K562 (cell line): ENCODE measurements at regions not wholly inside any gene's neighbourhood (a gene's known extent, or its start where the extent isn't known, plus 50 kb on each side); places are given as distances from the start of the nearest gene placed in this dataset.

ENCODE experiments used
- ATAC-seq: fragments of 200-7000 bp; cut with Tn5 transposase; 3 replicates; pipeline ENCODE4 v1.9.1; 2020; ENCODE audit warnings: moderate library complexity
- BruUV-seq: library from RNA; stranded (reverse); fragments of 400-500 nt; replicated peaks from 2 replicates; lab custom pipeline; 2021; lab: Mats Ljungman, UMichigan
- CTCF ChIA-PET: fragments of 300-600 bp; formaldehyde crosslinking; extraction: SDS; loops from one replicate; lab custom pipeline; 2021; ENCODE audit warnings: low intra/inter-chr PET ratio; lab: Yijun Ruan, JAX
- POLR2A ChIA-PET: fragments of 300-600, 350-650 bp; sonication (Branson Sonifier 250); formaldehyde crosslinking; extraction: SDS; loops from one replicate; lab custom pipeline; 2021; ENCODE audit warnings: antibody characterized with exemption, inconsistent platforms; lab: Yijun Ruan, JAX
- DNase-seq, 4 experiments: peaks; one replicate each; pipeline versions ENCODE4 v3.0.0 to v3.0.0-alpha.2; 2011 to 2018; ENCODE audit warnings: low spot score in 3 of 4, mixed read lengths in 3 of 4; ENCODE audit errors: extremely low read depth in 1 of 4
- FAIRE-seq: peaks from 2 replicates; lab custom pipeline; 2011; peaks lifted over from hg19 to GRCh38; lab: Jason Lieb, UNC
- H2AFZ ChIP-seq: 2 replicates; pipeline ENCODE4 v1.6.0; 2011; ENCODE audit warnings: low read depth, low read length, control low read depth, inconsistent platforms
- H3K27ac ChIP-seq: fragments of 200-600 bp; 3 replicates; pipeline ENCODE4 v1.8.0; 2011; ENCODE audit warnings: low read depth, mild to moderate bottlenecking, control low read depth, inconsistent platforms, low read length, moderate library complexity, mixed read lengths; ENCODE audit errors: extremely low read depth
- H3K27me3 ChIP-seq, 2 experiments: fragments of 300-600 bp in 1 of 2; 2 replicates in 1 of 2; 3 replicates in 1 of 2; pipeline versions ENCODE4 v1.6.0 to v1.8.0; 2011; ENCODE audit warnings: inconsistent platforms in 2 of 2, low read length in 2 of 2, mild to moderate bottlenecking in 1 of 2, mixed read lengths in 1 of 2, moderate library complexity in 1 of 2; ENCODE audit not compliant: control insufficient read depth in 2 of 2, insufficient read depth in 2 of 2
- H3K36me3 ChIP-seq: fragments of 300-600 bp; 3 replicates; pipeline ENCODE4 v1.8.0; 2011; ENCODE audit warnings: mild to moderate bottlenecking, low read length, inconsistent platforms; ENCODE audit not compliant: control insufficient read depth, insufficient read depth
- H3K4me1 ChIP-seq, 2 experiments: fragments of 200-600 bp in 1 of 2; replicated peaks in 1 of 2; 2 replicates in 1 of 2; 3 replicates in 1 of 2; pipeline versions ENCODE4 v1.5.1 to v1.8.0; 2011; ENCODE audit warnings: inconsistent platforms in 2 of 2, low read length in 2 of 2, mild to moderate bottlenecking in 1 of 2, mixed read lengths in 1 of 2, moderate library complexity in 1 of 2; ENCODE audit not compliant: control insufficient read depth in 2 of 2, insufficient read depth in 2 of 2
- H3K4me2 ChIP-seq: 2 replicates; pipeline ENCODE4 v1.6.1; 2011; ENCODE audit warnings: low read length, control low read depth, inconsistent platforms, mixed read lengths; ENCODE audit not compliant: insufficient read depth
- H3K4me3 ChIP-seq: fragments of 200-600 bp; sonication (generic), shearing (Covaris generic); 2 replicates; pipeline ENCODE4 v1.5.1; 2016; ENCODE audit warnings: control low read depth, inconsistent platforms
- H3K79me2 ChIP-seq: fragments of 200-600 bp; 3 replicates; pipeline ENCODE4 v1.8.0; 2011; ENCODE audit warnings: low read length, inconsistent platforms; ENCODE audit not compliant: control insufficient read depth, insufficient read depth
- H3K9ac ChIP-seq, 2 experiments: 2 replicates each; pipeline versions ENCODE4 v1.6.0 to v1.6.1; 2011; ENCODE audit warnings: low read depth in 2 of 2, low read length in 2 of 2, control low read depth in 1 of 2, inconsistent platforms in 1 of 2, mild to moderate bottlenecking in 1 of 2, mixed read lengths in 1 of 2; ENCODE audit not compliant: insufficient read depth in 1 of 2
- H3K9me1 ChIP-seq: one replicate; pipeline ENCODE4 v1.6.0; 2011; ENCODE audit warnings: inconsistent platforms, mild to moderate bottlenecking, low read length, moderate library complexity; ENCODE audit not compliant: control insufficient read depth, insufficient read depth
- H3K9me3 ChIP-seq: replicated peaks from 2 replicates; pipeline ENCODE4 v1.5.1; 2011; ENCODE audit warnings: low read depth, low read length, inconsistent platforms; ENCODE audit not compliant: control insufficient read depth, insufficient read depth
- H4K20me1 ChIP-seq: replicated peaks from 2 replicates; pipeline ENCODE4 v1.6.1; 2011; ENCODE audit warnings: low read length, inconsistent platforms, mixed read lengths; ENCODE audit not compliant: control insufficient read depth, insufficient read depth
- ELF2 ChIP-seq: fragments of 250-450 bp; sonication (Bioruptor Pico); IDR thresholded peaks from 2 replicates; pipeline ENCODE4 v1.5.0; 2021; ENCODE audit warnings: mild to moderate bottlenecking
- ID3 ChIP-seq, 2 experiments: fragments of 250-450 bp in 1 of 2; fragments of 450-650 bp in 1 of 2; sonication (Bioruptor Pico) in 1 of 2; IDR thresholded peaks; 2 replicates each; pipeline versions ENCODE4 v1.6.1 to v1.8.0; 2016 to 2021; ENCODE audit warnings: mild to moderate bottlenecking in 2 of 2, moderate library complexity in 2 of 2, missing compliant biosample characterization in 1 of 2, missing genetic modification characterization in 1 of 2
- MITF ChIP-seq: IDR thresholded peaks from 2 replicates; pipeline ENCODE4 v1.6.1; 2014; ENCODE audit warnings: antibody characterized with exemption
- PYGO2 ChIP-seq: fragments of 450-650 bp; IDR thresholded peaks from 2 replicates; pipeline ENCODE4 v1.6.1; 2016; ENCODE audit warnings: mild to moderate bottlenecking, missing genetic modification characterization, moderate library complexity, missing compliant biosample characterization
- WGBS: fragments of 100-300 bp; shearing (Covaris generic); methylation state at CpG from one replicate; pipeline ENCODE4 v1.1.6; 2016; ENCODE audit warnings: low coverage, mixed read lengths; ENCODE audit not compliant: insufficient coverage; ENCODE audit errors: missing lambda C conversion rate; 5-methylcytosine and 5-hydroxymethylcytosine counted together
- in situ Hi-C: fragments of 300-500 bp; cut with MboI; formaldehyde crosslinking; loops from 4 replicates; pipeline ENCODE4 v1.15.0; 2018; ENCODE audit warnings: inconsistent platforms, mixed read lengths
- intact Hi-C: fragments of 100-400 bp; cut with micrococcal nuclease; formaldehyde crosslinking; loops from 2 replicates; pipeline ENCODE4 v1.14.2; 2022

GRCh38 chr11:127693686-127694085, 693.1 kb upstream of the KIRREL3 start:
- no peak for DNase-seq
- in situ Hi-C loops: no loop called here
- TF ChIP-seq PYGO2 (tag) (no peak), ELF2 (no peak), ID3 (CRISPR knock-in tag; IDR thresholded peaks at IDR 0.05) (no peak), ID3 (tag; IDR thresholded peaks at IDR 0.05) (no peak), MITF (no peak)
- TF ChIP-seq, all 486 proteins: peak for 0
- Histone ChIP-seq H3K4me2 (no peak overlapping the region), H4K20me1 (no peaks in the 10 kb centered on the region), H3K9ac (no peak overlapping the region), H3K27me3 (no peaks in the 10 kb centered on the region), H3K27ac (no peak overlapping the region), H3K9me1 (no peaks in the 10 kb centered on the region), H2AFZ (no peak overlapping the region), H3K9me3 (no peaks in the 10 kb centered on the region; the same call in 1 of the 2 replicates), H3K36me3 (no peaks in the 10 kb centered on the region), H3K4me1 (no peaks in the 10 kb centered on the region), H3K79me2 (no peaks in the 10 kb centered on the region), H3K4me3 (no peak overlapping the region)
- no TSS peak for BruUV-seq
- WGBS: 0% methylated on average over 3 of the region's 3 CpGs
- intact Hi-C loops: no loop called here
- FAIRE-seq: no peak
- ChIA-PET CTCF (no interaction called here), POLR2A (no interaction called here)
- no peak for ATAC-seq
